GM18861 (cell line): ENCODE measurements at regions not wholly inside any gene's neighbourhood (a gene's known extent, or its start where the extent isn't known, plus 50 kb on each side); places are given as distances from the start of the nearest gene placed in this dataset.

Source experiments
- ATAC-seq: cut with Tn5 transposase; IDR thresholded peaks from one replicate; pipeline ENCODE4 v1.9.1; 2021; ENCODE audit not compliant: unreplicated experiment

DNA sequence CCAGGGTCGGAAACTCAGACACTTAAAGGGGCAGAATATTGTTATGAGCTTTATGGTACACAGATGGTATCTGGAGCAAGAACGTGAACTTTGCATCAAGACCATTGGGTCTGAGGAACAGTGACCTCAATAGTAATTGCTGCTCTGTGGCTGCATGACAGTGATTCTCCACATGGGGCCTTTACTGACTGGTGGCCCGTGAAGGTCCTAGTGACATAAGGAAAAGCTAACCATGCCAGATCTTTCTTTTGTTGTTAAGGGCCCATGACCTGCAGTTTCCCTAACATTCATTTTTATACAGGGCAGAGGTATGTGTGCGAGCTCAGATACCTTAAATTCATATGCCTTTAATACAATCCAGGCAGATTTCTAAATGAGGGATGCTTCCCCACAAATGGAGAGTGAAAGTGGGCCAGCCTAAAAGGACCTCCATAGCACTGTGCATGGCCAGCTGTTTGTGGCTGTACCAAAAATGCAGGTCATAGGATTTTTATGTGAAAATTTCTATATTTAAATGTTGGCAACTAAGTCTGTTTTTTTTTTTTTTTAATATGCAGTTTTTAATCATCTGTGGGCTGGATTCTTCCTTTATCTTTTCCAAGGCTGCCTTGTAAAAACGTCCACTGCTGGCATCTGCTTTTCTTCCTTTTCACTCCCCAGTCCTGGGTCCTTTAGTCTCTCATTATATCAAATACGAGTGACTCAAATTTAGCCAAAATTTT, 188.0 kb upstream of the IL12A start:
- no peak for ATAC-seq

DNA sequence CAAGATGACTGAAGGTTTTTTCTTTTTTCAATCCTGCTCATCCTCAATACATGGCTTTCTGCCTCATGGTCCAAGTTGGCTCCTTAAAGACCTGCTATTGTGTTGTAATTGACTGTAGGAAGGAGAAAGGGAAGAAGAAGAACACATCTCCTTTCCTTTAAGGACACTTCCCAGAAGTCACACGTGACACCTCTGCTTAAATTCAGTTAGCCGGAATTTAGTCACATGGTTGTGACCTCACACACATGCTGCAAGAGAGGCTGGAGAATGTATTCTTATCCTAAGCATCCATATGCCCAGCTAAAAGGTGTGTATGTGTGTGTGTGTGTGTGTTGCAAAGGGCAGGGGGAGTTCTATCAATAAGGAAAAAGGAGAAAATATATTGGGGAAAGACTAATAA, 185.8 kb upstream of the IL12A start:
- ATAC-seq: no peak

DNA sequence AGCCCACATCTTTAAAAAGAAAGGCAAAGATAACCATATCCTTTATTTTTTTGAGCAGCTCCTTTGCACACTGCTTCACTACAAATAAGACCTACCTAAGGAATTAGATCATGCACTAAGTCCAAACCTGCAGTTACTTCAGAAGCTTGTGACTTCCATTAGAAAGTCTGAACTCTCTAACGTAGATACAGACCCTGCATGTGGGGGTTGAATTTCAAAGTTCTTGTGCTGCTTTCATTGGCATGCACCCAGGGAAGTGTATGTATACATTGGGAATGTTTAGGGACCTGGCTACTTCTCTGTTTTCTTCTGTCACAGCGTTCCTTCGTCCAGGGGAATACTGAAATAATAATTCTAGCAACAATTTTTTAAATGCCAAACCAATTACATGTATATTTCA, 185.2 kb upstream of the IL12A start:
- ATAC-seq: no peak

- peak; percentile 97 for ATAC-seq
Measured at GRCh38 chr3:159804726-159805410, 183.8 kb upstream of the IL12A start.

DNA sequence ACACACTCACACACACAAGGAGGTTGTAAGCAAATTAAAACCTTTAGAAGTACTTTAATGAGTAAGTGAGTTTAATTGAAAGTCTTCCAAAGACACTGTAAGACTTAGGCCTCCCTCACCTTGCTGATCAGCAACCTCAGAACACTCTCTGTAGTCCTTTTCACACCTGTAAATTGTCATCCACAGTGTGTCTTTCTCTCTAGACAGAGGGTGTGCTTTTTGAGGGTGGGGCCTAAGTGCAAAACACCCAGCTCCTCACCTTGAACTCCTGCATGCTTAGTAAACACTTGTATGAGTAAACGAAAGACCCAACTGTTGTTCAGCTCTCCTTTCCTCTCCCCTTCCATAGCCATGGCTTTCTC, 183.2 kb upstream of the IL12A start:
- no peak for ATAC-seq

GRCh38 chr3:159806412-159806811, 182.2 kb upstream of the IL12A start:
- ATAC-seq: no peak

DNA sequence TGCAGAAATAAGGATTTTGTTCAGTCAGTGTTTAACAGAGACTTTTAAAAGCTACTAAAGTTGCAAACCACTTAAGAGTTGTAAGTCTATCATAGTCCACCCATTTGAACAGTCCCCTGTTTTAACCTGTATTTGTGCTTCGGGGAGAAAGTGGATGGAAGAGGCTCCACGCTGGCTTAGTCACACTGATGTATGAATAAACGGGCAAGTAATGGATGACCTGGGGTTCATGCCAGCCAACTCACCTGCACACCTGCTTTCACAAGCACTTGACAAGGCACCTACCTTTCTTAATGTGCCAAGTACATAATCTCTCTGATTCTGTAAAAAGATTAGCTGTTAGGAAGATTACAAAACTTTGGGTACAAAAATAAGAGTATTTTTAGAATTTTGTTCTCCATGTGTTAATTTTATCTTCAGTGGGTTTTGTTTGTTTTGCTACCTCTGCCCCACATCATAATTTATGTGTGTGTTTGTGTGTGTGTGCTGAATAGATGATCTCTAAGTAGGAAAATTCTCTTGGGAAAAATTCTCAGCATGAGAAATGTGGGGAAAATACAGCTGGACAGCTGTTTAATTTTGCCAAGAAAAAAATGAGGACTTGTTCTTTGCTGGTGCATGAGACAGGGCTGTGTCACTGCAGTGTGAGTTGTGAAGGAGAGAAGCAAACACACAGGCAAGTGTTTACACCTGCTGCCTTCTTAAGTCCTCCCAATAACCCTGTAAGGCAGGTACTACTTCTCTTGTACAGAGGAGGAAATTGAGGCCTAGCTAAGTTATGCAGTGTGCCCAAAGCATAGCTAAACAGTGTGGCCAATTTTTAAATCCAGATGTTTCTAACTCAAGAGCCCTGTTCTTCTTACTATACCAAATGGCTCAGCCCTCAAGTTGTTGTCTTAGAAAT, 181.2 kb upstream of the IL12A start:
- ATAC-seq: no peak

GRCh38 chr3:159813822-159814531, 174.7 kb upstream of the IL12A start:
- ATAC-seq: no peak

DNA sequence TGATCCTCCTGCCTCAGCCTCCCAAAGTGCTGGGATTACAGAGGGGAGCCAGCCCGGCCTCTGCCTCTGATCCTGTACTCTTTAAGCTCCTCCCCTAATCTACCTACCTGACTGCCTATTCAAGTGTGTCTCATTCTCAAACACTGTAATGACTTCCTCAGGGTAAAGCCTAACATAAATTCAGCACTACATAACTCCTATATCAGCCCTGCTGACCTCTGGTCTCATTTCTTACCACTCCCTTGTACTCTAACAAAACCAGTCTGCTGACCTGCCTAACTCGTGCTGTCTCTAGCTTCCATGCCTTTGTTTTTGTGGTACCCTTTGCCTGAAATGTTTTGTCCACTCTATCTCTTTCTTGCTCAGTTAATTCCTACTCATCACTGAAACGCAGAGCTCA, 172.1 kb upstream of the IL12A start:
- ATAC-seq: no peak

DNA sequence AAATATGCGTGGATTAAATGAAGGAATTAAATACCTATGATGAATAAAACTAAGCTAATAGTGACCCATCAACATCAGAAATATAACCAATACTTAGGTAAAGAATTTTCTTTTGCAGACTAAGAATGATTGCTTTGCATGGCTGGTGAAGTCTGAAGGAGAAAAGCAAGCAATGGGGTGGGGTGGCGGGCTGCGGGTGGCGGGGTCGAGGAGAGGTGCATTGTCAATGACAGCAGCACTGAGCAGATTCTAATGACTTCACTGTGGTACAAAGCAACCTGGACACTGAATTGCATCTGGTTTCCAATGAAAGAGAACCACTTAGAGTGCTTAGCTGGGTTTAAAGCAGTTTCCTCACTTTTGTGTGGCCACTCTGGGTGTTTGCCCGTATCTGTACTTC, 171.5 kb upstream of the IL12A start:
- no peak for ATAC-seq

DNA sequence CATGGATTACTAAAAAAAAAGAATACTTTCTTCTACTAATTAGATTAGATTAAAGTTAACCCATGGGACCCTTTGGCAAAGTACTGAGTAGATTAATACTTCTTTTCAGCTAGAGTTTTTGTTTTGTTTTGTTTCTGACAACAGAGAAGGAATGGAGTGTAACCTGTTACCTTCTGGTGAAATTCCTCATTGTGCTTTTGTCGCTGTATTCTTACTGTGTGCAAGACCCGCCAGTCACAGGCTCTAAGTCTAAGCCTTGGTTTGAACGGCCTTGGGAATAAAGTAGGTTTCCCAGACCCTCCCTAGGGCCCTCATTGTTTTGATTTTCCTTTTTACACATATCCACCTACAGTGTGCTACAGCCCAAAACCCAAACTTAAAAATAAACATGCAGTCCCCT, 171.1 kb upstream of the IL12A start:
- ATAC-seq: no peak

DNA sequence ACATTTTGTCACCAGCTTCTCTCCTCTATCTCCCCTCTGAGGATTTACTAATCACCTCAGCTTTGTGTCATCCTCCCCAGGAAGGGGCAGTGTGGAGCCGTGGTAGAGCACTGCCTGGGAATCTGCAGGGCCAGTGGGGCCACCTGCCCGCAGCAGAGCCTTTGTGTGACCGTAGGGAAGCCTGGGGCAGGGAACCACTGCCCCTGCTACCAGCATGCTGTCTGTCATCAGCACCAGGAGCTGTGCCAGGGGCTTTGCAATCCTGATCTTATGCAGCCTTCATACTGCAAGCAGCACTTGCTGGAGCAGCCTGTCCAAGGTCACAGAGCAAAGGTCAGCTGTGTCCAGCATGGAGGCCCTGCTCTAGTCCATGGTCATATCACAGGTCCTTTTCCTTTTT, 170.2 kb upstream of the IL12A start:
- ATAC-seq: no peak

GRCh38 chr3:159818997-159819500, 169.6 kb upstream of the IL12A start:
- no peak for ATAC-seq

- no peak for ATAC-seq
Measured at GRCh38 chr3:159819676-159820075, 169.0 kb upstream of the IL12A start.

- ATAC-seq: no peak
Measured at GRCh38 chr3:159821110-159821509, 167.5 kb upstream of the IL12A start.

GRCh38 chr3:159821736-159822135, 166.9 kb upstream of the IL12A start:
- ATAC-seq: no peak

- no peak for ATAC-seq
Measured at GRCh38 chr3:159823780-159824179, 164.9 kb upstream of the IL12A start.

DNA sequence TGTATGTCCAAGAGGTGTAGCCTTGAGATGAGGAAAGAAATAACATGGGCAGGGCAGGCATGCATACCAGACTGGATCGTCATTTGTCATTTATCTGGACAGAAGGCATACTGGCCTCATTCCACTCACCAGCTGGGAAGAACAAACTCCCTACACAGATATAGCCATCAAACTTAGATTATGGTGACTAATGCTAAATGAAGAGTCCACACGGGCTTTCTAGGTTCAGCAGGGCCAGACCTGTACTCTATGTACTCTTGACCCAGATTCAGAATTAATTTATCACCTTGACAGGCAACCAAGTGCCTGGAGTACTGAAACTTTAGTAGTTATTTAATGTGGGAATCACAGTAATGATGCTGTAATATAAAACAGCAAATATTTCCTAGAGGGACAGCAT, 164.3 kb upstream of the IL12A start:
- ATAC-seq: no peak

DNA sequence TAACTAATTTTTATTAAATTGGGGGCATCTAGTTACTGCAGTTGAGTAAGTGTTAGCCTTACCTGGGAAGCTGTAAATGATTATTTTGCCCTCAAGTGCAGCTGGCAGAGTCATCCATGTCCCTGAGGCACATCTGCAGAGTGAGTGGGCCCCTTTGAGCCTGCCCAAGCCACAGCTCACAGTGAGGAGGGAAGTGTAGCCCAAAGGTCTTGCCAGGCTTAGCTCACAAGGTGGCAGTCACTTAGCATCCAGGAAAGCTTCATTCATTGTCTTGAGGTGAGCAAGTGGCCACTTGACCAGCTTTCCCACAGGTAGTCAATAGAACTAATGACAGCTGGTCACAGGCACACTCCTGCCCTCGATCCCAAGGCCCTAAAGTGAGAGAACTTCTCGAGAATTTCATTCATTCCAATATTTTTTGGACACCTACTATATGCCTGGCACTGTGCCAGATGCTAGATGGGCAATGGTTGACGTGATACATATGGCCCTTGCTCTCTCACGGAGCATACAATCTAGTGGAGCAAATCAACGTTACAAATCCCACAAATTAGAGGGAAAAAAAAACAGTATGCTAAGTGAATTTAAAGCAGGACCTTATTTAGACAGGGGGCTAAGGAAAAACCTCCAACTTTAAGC, 163.3 kb upstream of the IL12A start:
- no peak for ATAC-seq

GRCh38 chr3:159828542-159828943, 160.1 kb upstream of the IL12A start:
- ATAC-seq: peak; percentile 34

GRCh38 chr3:159829056-159829455, 159.6 kb upstream of the IL12A start:
- no peak for ATAC-seq
